Progenitor cell of endocrine pancreas (in vitro differentiated cells): ENCODE measurements at regions not wholly inside any gene's neighbourhood (a gene's known extent, or its start where the extent isn't known, plus 50 kb on each side); places are given as distances from the start of the nearest gene placed in this dataset.
A peak's percentile ranks its signal among the peaks of the same experiment; 100 is the strongest.
"Not testable (repeated sequence)": the region's sequence is repeated elsewhere in the genome, so short reads cannot be mapped to it uniquely, and the experiment has no call there.

Experiments
- DNase-seq: peaks from one replicate; pipeline ENCODE4 v3.0.0; 2021; ENCODE audit warnings: low spot score; ENCODE audit not compliant: unreplicated experiment
- H3K27ac Mint-ChIP-seq: 2 replicates; pipeline ENCODE4 v1.8.0; 2021; ENCODE audit warnings: mild to moderate bottlenecking, moderate library complexity, mixed read lengths
- H3K27me3 Mint-ChIP-seq: 2 replicates; pipeline ENCODE4 v1.8.0; 2021; ENCODE audit warnings: mixed read lengths
- H3K36me3 Mint-ChIP-seq: 2 replicates; pipeline ENCODE4 v1.8.0; 2022; ENCODE audit warnings: mixed read lengths; ENCODE audit not compliant: insufficient read depth
- H3K4me1 Mint-ChIP-seq: 2 replicates; pipeline ENCODE4 v1.8.0; 2021; ENCODE audit warnings: low read depth, mixed read lengths
- H3K4me3 Mint-ChIP-seq: 2 replicates; pipeline ENCODE4 v1.8.0; 2021; ENCODE audit warnings: low read depth, mild to moderate bottlenecking, moderate library complexity, mixed read lengths
- H3K9me3 Mint-ChIP-seq: 2 replicates; pipeline ENCODE4 v1.8.0; 2021; ENCODE audit warnings: low read depth, mixed read lengths
- TF ChIP-seq, protein P1 (sequence below): fragments of 200-600 bp; sonication (generic); IDR thresholded peaks from one replicate; pipeline ENCODE4 v1.5.0; 2021; ENCODE audit warnings: antibody characterized with exemption, mild to moderate bottlenecking; ENCODE audit not compliant: unreplicated experiment

DNA sequence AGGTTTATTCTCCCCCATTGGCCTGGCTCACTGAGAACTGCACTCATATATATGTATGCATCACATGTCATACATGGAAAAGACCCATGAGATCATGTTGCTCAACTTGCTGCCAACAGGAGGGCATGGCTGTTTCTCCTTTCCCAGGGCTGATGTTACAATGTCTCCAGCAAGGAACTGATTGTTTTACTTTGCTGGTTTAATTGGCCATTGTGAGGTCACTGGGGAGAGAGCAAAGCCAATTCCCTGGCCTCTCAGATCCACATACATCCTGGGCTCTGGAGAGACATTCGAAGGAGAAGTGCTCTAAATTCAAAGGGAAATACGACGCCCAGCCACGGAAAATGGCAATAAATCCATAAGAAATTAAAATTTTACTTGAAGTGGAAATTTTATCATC, 287.8 kb downstream of the WDR11 start:
- TF ChIP-seq, protein P1, sequence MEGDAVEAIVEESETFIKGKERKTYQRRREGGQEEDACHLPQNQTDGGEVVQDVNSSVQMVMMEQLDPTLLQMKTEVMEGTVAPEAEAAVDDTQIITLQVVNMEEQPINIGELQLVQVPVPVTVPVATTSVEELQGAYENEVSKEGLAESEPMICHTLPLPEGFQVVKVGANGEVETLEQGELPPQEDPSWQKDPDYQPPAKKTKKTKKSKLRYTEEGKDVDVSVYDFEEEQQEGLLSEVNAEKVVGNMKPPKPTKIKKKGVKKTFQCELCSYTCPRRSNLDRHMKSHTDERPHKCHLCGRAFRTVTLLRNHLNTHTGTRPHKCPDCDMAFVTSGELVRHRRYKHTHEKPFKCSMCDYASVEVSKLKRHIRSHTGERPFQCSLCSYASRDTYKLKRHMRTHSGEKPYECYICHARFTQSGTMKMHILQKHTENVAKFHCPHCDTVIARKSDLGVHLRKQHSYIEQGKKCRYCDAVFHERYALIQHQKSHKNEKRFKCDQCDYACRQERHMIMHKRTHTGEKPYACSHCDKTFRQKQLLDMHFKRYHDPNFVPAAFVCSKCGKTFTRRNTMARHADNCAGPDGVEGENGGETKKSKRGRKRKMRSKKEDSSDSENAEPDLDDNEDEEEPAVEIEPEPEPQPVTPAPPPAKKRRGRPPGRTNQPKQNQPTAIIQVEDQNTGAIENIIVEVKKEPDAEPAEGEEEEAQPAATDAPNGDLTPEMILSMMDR: no peak
- no peak overlapping the region for H3K27ac Mint-ChIP-seq
- no peak for DNase-seq
- peaks cover 6% of the 10 kb centered on the region for H3K27me3 Mint-ChIP-seq
- H3K36me3 Mint-ChIP-seq: no peaks in the 10 kb centered on the region
- peaks cover 13% of the 10 kb centered on the region for H3K9me3 Mint-ChIP-seq
- H3K4me3 Mint-ChIP-seq: no peak overlapping the region
- peaks cover 6% of the 10 kb centered on the region for H3K4me1 Mint-ChIP-seq

DNA sequence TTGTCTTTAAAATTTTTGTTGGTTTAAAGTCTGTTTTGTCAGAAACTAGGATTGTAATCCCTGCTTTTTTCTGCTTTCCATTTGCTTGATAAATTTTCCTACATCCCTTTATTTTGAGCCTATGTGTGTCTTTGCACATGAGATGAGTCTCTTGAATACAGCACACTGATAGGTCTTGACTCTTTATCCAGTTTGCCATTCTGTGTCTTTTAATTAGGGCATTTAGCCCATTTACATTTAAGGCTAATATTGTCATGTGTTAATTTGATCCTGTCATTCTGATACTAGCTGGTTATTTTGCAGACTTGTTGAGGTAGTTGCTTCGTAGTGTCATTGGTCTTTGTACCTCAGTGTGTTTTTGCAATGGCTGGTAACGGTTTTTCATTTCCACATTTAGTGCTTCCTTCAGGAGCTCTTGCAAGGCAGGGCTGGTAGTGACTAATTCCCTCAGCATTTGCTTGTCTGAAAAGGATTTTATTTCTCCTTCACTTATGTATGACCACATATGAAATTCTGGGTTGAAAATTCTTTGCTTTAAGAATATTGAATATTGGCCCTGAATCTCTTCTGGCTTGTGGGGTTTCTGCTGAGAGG, 294.7 kb downstream of the WDR11 start:
- H3K27ac Mint-ChIP-seq, H3K27me3 Mint-ChIP-seq, DNase-seq, H3K36me3 Mint-ChIP-seq, H3K4me3 Mint-ChIP-seq, H3K4me1 Mint-ChIP-seq: not testable (repeated sequence)
- peaks cover 36% of the 10 kb centered on the region for H3K9me3 Mint-ChIP-seq

GRCh38 chr10:121148921-121149320, 297.8 kb downstream of the WDR11 start:
- DNase-seq: no peak
- Mint-ChIP-seq H3K4me3 (no peak overlapping the region), H3K36me3 (peaks cover 7% of the 10 kb centered on the region), H3K9me3 (peaks cover 29% of the 10 kb centered on the region), H3K4me1 (no peaks in the 10 kb centered on the region), H3K27ac (no peak overlapping the region), H3K27me3 (no peaks in the 10 kb centered on the region)
- TF ChIP-seq, protein P1: no peak

DNA sequence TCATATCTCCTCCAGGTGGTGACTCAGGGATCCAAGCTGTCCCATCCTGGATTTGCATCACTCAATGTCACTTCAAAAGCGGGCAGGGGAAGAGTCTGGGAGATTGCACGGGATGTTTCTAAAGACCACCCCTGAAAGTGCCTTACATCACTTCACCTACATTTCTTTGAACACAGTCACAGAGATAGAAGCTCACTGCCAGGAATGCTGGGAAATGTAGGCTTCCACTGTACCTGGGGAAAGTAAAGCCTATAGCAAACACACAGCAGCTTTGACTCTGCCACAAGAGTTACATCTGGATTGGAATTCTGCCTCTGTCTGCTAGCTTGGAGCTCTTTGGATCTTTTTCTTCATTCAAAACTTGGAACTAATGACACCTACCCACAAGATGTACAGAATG, 300.9 kb downstream of the WDR11 start:
- no peak for DNase-seq

DNA sequence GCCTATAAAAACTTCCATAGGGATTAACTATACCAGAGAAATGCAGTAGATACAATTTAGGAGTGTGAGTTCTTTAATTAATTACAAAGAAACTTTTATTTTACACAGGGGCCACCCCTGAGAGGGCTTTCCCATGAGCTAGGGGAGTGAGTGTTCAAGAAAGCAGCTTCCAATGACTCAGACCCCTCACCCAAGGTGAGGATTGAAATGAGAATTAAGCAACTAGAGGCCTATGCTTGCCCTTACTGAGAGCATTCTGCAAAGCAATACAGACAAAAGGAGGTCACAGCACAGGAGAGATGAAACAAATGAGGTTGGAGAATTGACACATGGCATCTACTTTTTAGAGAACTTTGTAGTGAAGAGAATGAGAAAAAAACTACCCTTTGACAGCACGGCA, 301.8 kb downstream of the WDR11 start:
- Mint-ChIP-seq H3K27me3 (no peaks in the 10 kb centered on the region), H3K4me1 (peaks cover 18% of the 10 kb centered on the region), H3K36me3 (peaks cover 2% of the 10 kb centered on the region), H3K27ac (no peak overlapping the region), H3K4me3 (no peak overlapping the region), H3K9me3 (peaks cover 9% of the 10 kb centered on the region)
- TF ChIP-seq, protein P1: no peak
- DNase-seq: no peak

More for the DNA sequence above, 300.9 kb downstream of the WDR11 start:
- Mint-ChIP-seq H3K36me3 (peaks cover 1% of the 10 kb centered on the region), H3K27me3 (no peaks in the 10 kb centered on the region), H3K4me1 (peaks cover 18% of the 10 kb centered on the region), H3K9me3 (peaks cover 8% of the 10 kb centered on the region), H3K4me3 (no peak overlapping the region), H3K27ac (no peak overlapping the region)
- TF ChIP-seq, protein P1: no peak

DNA sequence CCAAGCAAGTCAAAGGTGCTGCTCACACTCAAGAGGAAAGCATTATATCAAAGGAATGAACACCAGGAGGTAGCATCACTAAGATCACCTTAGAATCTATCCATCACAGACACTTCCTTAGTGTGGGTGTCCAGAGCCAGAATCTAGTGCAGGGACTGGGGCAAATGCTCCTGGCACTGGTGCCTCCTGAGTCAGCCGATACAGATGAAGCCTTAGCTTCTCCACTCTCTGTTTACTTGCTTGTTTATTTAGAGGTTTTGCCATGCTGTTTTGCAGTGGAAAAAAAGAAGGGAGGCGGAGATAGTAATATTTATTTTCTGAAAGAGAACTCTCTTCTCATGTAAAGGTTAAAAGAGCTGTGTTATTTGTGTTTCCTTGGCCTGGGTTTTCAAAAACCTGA, 303.1 kb downstream of the WDR11 start:
- Mint-ChIP-seq H3K4me1 (peaks cover 28% of the 10 kb centered on the region), H3K36me3 (peaks cover 2% of the 10 kb centered on the region), H3K9me3 (peaks cover 9% of the 10 kb centered on the region), H3K27me3 (no peaks in the 10 kb centered on the region), H3K27ac (peak overlapping the region; percentile 78), H3K4me3 (no peak overlapping the region)
- no peak for DNase-seq
- TF ChIP-seq, protein P1: no peak
